CD4-positive, alpha-beta memory T cell (primary cell): ENCODE measurements at regions not wholly inside any gene's neighbourhood (a gene's known extent, or its start where the extent isn't known, plus 50 kb on each side); places are given as distances from the start of the nearest gene placed in this dataset.
"Not testable (repeated sequence)": the region's sequence is repeated elsewhere in the genome, so short reads cannot be mapped to it uniquely, and the experiment has no call there.

Experiments
- CTCF ChIA-PET: fragments of 350-600 bp; sonication (Branson Sonifier 250); formaldehyde crosslinking; loops from one replicate; lab custom pipeline; 2021; ENCODE audit warnings: inconsistent platforms; ENCODE audit not compliant: partially characterized antibody; lab: Charles Lee
- POLR2A ChIA-PET: fragments of 350-600 bp; sonication (Branson Sonifier 250); formaldehyde crosslinking; loops from one replicate; lab custom pipeline; 2021; ENCODE audit not compliant: partially characterized antibody; lab: Charles Lee
- DNase-seq, 5 donors: peaks; one replicate each; pipeline versions ENCODE4 v3.0.0 to v3.0.0-alpha.2; 2020 to 2022; ENCODE audit warnings: mixed read lengths in 1 of 5
- H3K27ac ChIP-seq: one replicate; pipeline ENCODE4 v1.7.0; 2013; ENCODE audit warnings: low read depth, low read length
- H3K27me3 ChIP-seq: 2 replicates; pipeline ENCODE4 v1.7.0; 2013; ENCODE audit warnings: mild to moderate bottlenecking, low read length, moderate library complexity; ENCODE audit not compliant: insufficient read depth
- H3K36me3 ChIP-seq: 2 replicates; pipeline ENCODE4 v1.7.0; 2013; ENCODE audit warnings: mild to moderate bottlenecking, low read length, moderate library complexity; ENCODE audit not compliant: insufficient read depth
- H3K4me1 ChIP-seq: 2 replicates; pipeline ENCODE4 v1.7.0; 2013; ENCODE audit warnings: mild to moderate bottlenecking, low read length, moderate library complexity; ENCODE audit not compliant: insufficient read depth
- H3K4me3 ChIP-seq, 2 donors: one replicate each; pipeline ENCODE4 v1.7.0; 2013; ENCODE audit warnings: low read length in 2 of 2, mild to moderate bottlenecking in 1 of 2
- H3K9me3 ChIP-seq, 2 donors: one replicate each; pipeline ENCODE4 v1.7.0; 2013; ENCODE audit warnings: low read length in 2 of 2, control low read depth in 1 of 2; ENCODE audit not compliant: control insufficient read depth in 1 of 2
- H3K27ac Mint-ChIP-seq, 7 donors: one replicate each; pipeline ENCODE4 v1.8.0; 2020 to 2021; ENCODE audit warnings: mixed read lengths in 7 of 7, mild to moderate bottlenecking in 6 of 7, inconsistent platforms in 3 of 7, moderate library complexity in 3 of 7
- H3K27me3 Mint-ChIP-seq, 2 donors: one replicate each; pipeline ENCODE4 v1.8.0; 2020 to 2021; ENCODE audit warnings: mixed read lengths in 2 of 2
- H3K36me3 Mint-ChIP-seq, 2 donors: one replicate each; pipeline ENCODE4 v1.8.0; 2020 to 2021; ENCODE audit warnings: mixed read lengths in 2 of 2, inconsistent platforms in 1 of 2, mild to moderate bottlenecking in 1 of 2
- H3K4me1 Mint-ChIP-seq, 4 donors: one replicate each; pipeline ENCODE4 v1.8.0; 2020 to 2021; ENCODE audit warnings: mixed read lengths in 4 of 4, mild to moderate bottlenecking in 1 of 4
- H3K4me3 Mint-ChIP-seq, 8 donors: one replicate each; pipeline ENCODE4 v1.8.0; 2020 to 2021; ENCODE audit warnings: mixed read lengths in 8 of 8, mild to moderate bottlenecking in 7 of 8, moderate library complexity in 6 of 8, inconsistent platforms in 3 of 8
- H3K9me3 Mint-ChIP-seq, 8 donors: one replicate each; pipeline ENCODE4 v1.8.0; 2020 to 2021; ENCODE audit warnings: mixed read lengths in 8 of 8, mild to moderate bottlenecking in 5 of 8, inconsistent platforms in 3 of 8, moderate library complexity in 1 of 8
- intact Hi-C: fragments of 100-400 bp; cut with micrococcal nuclease; formaldehyde crosslinking; loops from one replicate; pipeline ENCODE4 v1.15.1; 2023

DNA sequence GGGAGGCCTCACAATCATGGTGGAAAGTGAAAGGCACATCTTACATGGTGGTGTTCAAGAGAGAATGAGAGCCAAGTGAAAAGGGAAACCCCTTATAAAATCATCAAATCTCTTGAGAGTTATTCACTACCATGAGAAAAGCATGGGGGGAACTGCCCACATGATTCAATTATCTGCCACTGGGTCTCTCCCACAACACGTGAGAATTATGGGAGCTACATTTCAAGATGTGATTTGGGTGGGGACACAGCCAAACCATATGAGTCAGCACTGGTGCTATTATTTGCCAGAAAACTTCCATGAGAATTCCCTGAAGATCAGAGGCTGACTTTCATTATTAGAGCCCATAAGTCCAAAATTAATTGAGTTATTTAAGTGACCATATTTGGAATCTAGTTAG is 1001.2 kb upstream of the POT1 start:
- Mint-ChIP-seq H3K36me3 (no peaks in the 10 kb centered on the region), H3K27ac (no peak overlapping the region), H3K9me3 (peaks cover 0 to 13% (median under 1%) of the 10 kb centered on the region in 8 donors), H3K4me1 (no peaks in the 10 kb centered on the region), H3K4me3 (no peak overlapping the region), H3K27me3 (no peaks in the 10 kb centered on the region)
- H3K9me3 ChIP-seq = no peaks in the 10 kb centered on the region
- H3K27me3 ChIP-seq = no peaks in the 10 kb centered on the region
- intact Hi-C loops = no loop called here
- no peak overlapping the region for H3K27ac ChIP-seq
- H3K36me3 ChIP-seq = no peaks in the 10 kb centered on the region
- CTCF ChIA-PET = no interaction called here
- H3K4me1 ChIP-seq = no peaks in the 10 kb centered on the region
- DNase-seq = no peak
- no peak overlapping the region for H3K4me3 ChIP-seq
- POLR2A ChIA-PET = no interaction called here

- DNase-seq = no peak
- Mint-ChIP-seq H3K36me3 (no peaks in the 10 kb centered on the region), H3K4me1 (no peaks in the 10 kb centered on the region), H3K27me3 (no peaks in the 10 kb centered on the region), H3K4me3 (no peak overlapping the region), H3K27ac (no peak overlapping the region), H3K9me3 (peaks cover 0 to 5% (median 3%) of the 10 kb centered on the region in 8 donors)
- Histone ChIP-seq H3K4me1 (no peaks in the 10 kb centered on the region), H3K4me3 (no peak overlapping the region), H3K27ac (no peak overlapping the region), H3K36me3 (no peaks in the 10 kb centered on the region), H3K9me3 (no peaks in the 10 kb centered on the region), H3K27me3 (no peaks in the 10 kb centered on the region)
- CTCF ChIA-PET = no interaction called here
- intact Hi-C loops = no loop called here
- POLR2A ChIA-PET = no interaction called here
Measured at GRCh38 chr7:125927556-125927955, 997.9 kb upstream of the POT1 start.

GRCh38 chr7:125926621-125927020 is 997.0 kb upstream of the POT1 start:
- no peaks in the 10 kb centered on the region for H3K36me3 Mint-ChIP-seq
- CTCF ChIA-PET = no interaction called here
- Histone ChIP-seq H3K9me3 (no peaks in the 10 kb centered on the region), H3K36me3 (no peaks in the 10 kb centered on the region), H3K4me3 (no peak overlapping the region), H3K4me1 (no peaks in the 10 kb centered on the region), H3K27me3 (no peaks in the 10 kb centered on the region), H3K27ac (no peak overlapping the region)
- no peak overlapping the region for H3K27ac Mint-ChIP-seq
- H3K4me3 Mint-ChIP-seq = no peak overlapping the region
- H3K9me3 Mint-ChIP-seq = peaks cover 0 to 5% (median 3%) of the 10 kb centered on the region in 8 donors
- H3K4me1 Mint-ChIP-seq = no peaks in the 10 kb centered on the region
- POLR2A ChIA-PET = no interaction called here
- no peaks in the 10 kb centered on the region for H3K27me3 Mint-ChIP-seq
- DNase-seq = no peak
- intact Hi-C loops = no loop called here

DNA sequence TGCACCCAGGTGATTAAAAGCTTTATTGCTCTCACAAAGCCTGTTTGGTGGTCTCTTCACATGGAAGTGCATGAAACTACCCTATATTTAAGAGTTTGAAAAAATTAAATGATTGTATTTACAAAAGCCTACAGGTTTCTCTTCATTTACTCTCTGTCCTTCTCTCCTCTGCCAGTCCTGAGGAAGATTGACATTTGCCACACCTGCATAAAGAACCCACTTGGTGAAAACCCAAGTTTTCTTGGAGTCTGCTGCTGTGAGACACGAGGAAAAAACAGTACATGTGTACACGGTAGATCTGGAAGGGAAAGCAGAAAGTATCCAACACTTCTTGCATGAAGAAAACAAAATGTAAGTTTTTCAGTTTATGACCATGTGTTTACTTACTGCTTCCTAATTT is 994.4 kb upstream of the POT1 start:
- no peak overlapping the region for H3K27ac Mint-ChIP-seq
- H3K9me3 Mint-ChIP-seq = peaks cover 0 to 6% (median 4%) of the 10 kb centered on the region in 8 donors

GRCh38 chr7:125915381-125915948 is 985.8 kb upstream of the POT1 start:
- H3K27ac Mint-ChIP-seq, H3K27me3 Mint-ChIP-seq, H3K4me3 Mint-ChIP-seq, H3K36me3 ChIP-seq, intact Hi-C loops, H3K36me3 Mint-ChIP-seq, H3K27ac ChIP-seq, H3K27me3 ChIP-seq, H3K4me1 ChIP-seq, H3K4me1 Mint-ChIP-seq, H3K4me3 ChIP-seq, H3K9me3 ChIP-seq, DNase-seq, POLR2A ChIA-PET, CTCF ChIA-PET: not testable (repeated sequence)
- peaks cover 3 to 20% (median 7%) of the 10 kb centered on the region in 8 donors for H3K9me3 Mint-ChIP-seq

More for the DNA sequence above, 994.4 kb upstream of the POT1 start:
- Histone ChIP-seq H3K27ac (no peak overlapping the region), H3K4me1 (no peaks in the 10 kb centered on the region), H3K4me3 (no peak overlapping the region), H3K27me3 (no peaks in the 10 kb centered on the region), H3K9me3 (no peaks in the 10 kb centered on the region), H3K36me3 (no peaks in the 10 kb centered on the region)
- ChIA-PET POLR2A (no interaction called here), CTCF (no interaction called here)
- H3K27me3 Mint-ChIP-seq = no peaks in the 10 kb centered on the region
- no peaks in the 10 kb centered on the region for H3K36me3 Mint-ChIP-seq
- H3K4me1 Mint-ChIP-seq = no peaks in the 10 kb centered on the region
- no peak overlapping the region for H3K4me3 Mint-ChIP-seq
- intact Hi-C loops = no loop called here
- no peak for DNase-seq

GRCh38 chr7:125908711-125909110 is 979.1 kb upstream of the POT1 start:
- no peak overlapping the region for H3K27ac ChIP-seq
- Mint-ChIP-seq H3K4me3 (no peak overlapping the region), H3K36me3 (no peaks in the 10 kb centered on the region), H3K4me1 (no peaks in the 10 kb centered on the region), H3K9me3 (peaks cover 3 to 16% (median 8%) of the 10 kb centered on the region in 8 donors), H3K27me3 (no peaks in the 10 kb centered on the region), H3K27ac (no peak overlapping the region)
- no peaks in the 10 kb centered on the region for H3K36me3 ChIP-seq
- no peaks in the 10 kb centered on the region for H3K4me1 ChIP-seq
- DNase-seq = no peak
- intact Hi-C loops = no loop called here
- POLR2A ChIA-PET = no interaction called here
- CTCF ChIA-PET = no interaction called here
- no peaks in the 10 kb centered on the region for H3K27me3 ChIP-seq
- H3K4me3 ChIP-seq = no peak overlapping the region
- no peaks in the 10 kb centered on the region for H3K9me3 ChIP-seq

DNA sequence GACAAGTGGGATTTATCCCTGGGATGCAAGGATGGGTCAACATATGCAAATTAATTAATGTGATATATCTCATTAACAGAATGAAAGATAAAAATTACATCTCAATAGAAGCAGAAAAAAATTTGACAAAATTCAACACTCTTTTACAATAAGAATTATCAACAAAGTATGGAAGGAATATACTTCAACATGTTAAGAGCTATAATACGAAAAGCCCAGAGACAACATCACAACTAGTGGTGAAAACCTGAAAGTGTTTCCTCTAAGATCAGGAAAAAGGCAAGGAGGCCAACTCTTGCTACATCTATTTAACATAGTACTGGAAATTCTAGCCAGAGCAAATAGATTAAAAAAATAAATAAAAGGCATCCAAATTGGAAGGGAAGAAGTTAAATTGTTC is 970.0 kb upstream of the POT1 start:
- no peak for DNase-seq
- Histone ChIP-seq H3K4me3 (no peak overlapping the region), H3K27ac (no peak overlapping the region), H3K4me1 (no peaks in the 10 kb centered on the region), H3K36me3 (no peaks in the 10 kb centered on the region), H3K9me3 (no peaks in the 10 kb centered on the region), H3K27me3 (no peaks in the 10 kb centered on the region)
- Mint-ChIP-seq H3K36me3 (no peaks in the 10 kb centered on the region), H3K27me3 (no peaks in the 10 kb centered on the region), H3K4me1 (no peaks in the 10 kb centered on the region), H3K9me3 (peaks cover 0 to 13% (median 4%) of the 10 kb centered on the region in 8 donors), H3K27ac (no peak overlapping the region), H3K4me3 (no peak overlapping the region)
- ChIA-PET CTCF (no interaction called here), POLR2A (no interaction called here)
- intact Hi-C loops = no loop called here

DNA sequence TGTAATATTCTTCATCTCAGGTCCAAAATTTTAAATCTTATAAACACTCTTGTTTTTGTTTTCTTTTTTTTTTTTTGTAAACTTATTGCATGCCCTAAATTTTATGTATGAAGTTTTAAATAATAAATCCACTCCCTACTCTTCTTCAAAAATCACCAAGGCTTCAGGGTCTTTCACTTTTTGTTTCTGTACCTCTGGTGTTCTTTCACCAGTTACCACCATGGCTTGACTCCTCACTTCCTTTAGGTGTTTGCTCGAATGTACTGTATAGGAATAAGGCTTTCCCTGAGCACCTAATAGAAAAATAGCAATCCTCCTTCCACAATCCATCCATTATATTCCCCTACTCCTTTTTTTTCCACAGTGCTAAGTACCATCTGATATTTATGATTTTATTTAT is 962.8 kb upstream of the POT1 start:
- Histone ChIP-seq H3K27me3 (no peaks in the 10 kb centered on the region), H3K4me3 (no peak overlapping the region), H3K4me1 (no peaks in the 10 kb centered on the region), H3K36me3 (no peaks in the 10 kb centered on the region), H3K27ac (no peak overlapping the region), H3K9me3 (peaks cover 0 to 5% of the 10 kb centered on the region in 2 donors)
- DNase-seq = no peak
- Mint-ChIP-seq H3K4me3 (peak overlapping the region in 1 of 8 donors; percentile 7), H3K4me1 (no peaks in the 10 kb centered on the region), H3K9me3 (peaks cover 0 to 10% (median 6%) of the 10 kb centered on the region in 8 donors), H3K27ac (no peak overlapping the region), H3K27me3 (no peaks in the 10 kb centered on the region), H3K36me3 (no peaks in the 10 kb centered on the region)
- intact Hi-C loops = no loop called here
- CTCF ChIA-PET = no interaction called here
- POLR2A ChIA-PET = no interaction called here
